Suprapubic skin (tissue), 4 donors: ENCODE measurements at regions not wholly inside any gene's neighbourhood (a gene's known extent, or its start where the extent isn't known, plus 50 kb on each side); places are given as distances from the start of the nearest gene placed in this dataset.
"Not testable (repeated sequence)": the region's sequence is repeated elsewhere in the genome, so short reads cannot be mapped to it uniquely, and the experiment has no call there.

Experiments
- DNase-seq, 2 donors: peaks; one replicate each; pipeline ENCODE4 v3.0.0-alpha.2; 2019; ENCODE audit warnings: low spot score in 2 of 2
- H3K27ac ChIP-seq: fragments of 200-600 bp; sonication (generic); one replicate; pipeline ENCODE4 v1.5.1; 2019
- H3K27me3 ChIP-seq: fragments of 200-600 bp; sonication (generic); one replicate; pipeline ENCODE4 v1.5.1; 2019
- H3K36me3 ChIP-seq: fragments of 200-600 bp; sonication (generic); one replicate; pipeline ENCODE4 v1.5.1; 2019
- H3K4me1 ChIP-seq: fragments of 200-600 bp; sonication (generic); one replicate; pipeline ENCODE4 v1.5.1; 2019
- H3K4me3 ChIP-seq: fragments of 200-600 bp; sonication (generic); one replicate; pipeline ENCODE4 v1.5.1; 2019; ENCODE audit warnings: mild to moderate bottlenecking
- H3K9me3 ChIP-seq: fragments of 200-600 bp; sonication (generic); one replicate; pipeline ENCODE4 v1.5.1; 2019
- CTCF ChIP-seq, 2 donors: fragments of 200-600 bp in 1 of 2; fragments of 450-650 bp in 1 of 2; sonication (generic) in 1 of 2; IDR thresholded peaks; one replicate each; pipeline ENCODE4 v1.5.1; 2016 to 2019; ENCODE audit warnings: antibody characterized with exemption in 2 of 2, mild to moderate bottlenecking in 1 of 2, moderate library complexity in 1 of 2
- EP300 ChIP-seq: sonication (generic); formaldehyde crosslinking; IDR thresholded peaks from one replicate; pipeline ENCODE4 v1.6.1; 2017; ENCODE audit warnings: antibody characterized with exemption
- POLR2A ChIP-seq, 2 donors: fragments of 450-650 bp; IDR thresholded peaks; one replicate each; pipeline ENCODE4 v1.6.1; 2017; ENCODE audit warnings: antibody characterized with exemption in 2 of 2, mild to moderate bottlenecking in 2 of 2, moderate library complexity in 2 of 2
- POLR2AphosphoS5 ChIP-seq, 3 donors: sonication (generic); formaldehyde crosslinking; IDR thresholded peaks; one replicate each; pipeline ENCODE4 v1.6.1; 2017; ENCODE audit warnings: antibody characterized with exemption in 3 of 3
- WGBS: methylation state at CpG from one replicate; pipeline ENCODE4 v1.1.5; 2018; 5-methylcytosine and 5-hydroxymethylcytosine counted together

- Histone ChIP-seq H3K27me3 (peaks cover 36% of the 10 kb centered on the region), H3K36me3 (no peaks in the 10 kb centered on the region), H3K4me1 (peaks cover 16% of the 10 kb centered on the region), H3K27ac (no peak overlapping the region), H3K4me3 (peak overlapping the region; percentile 24), H3K9me3 (no peaks in the 10 kb centered on the region)
- TF ChIP-seq POLR2A (IDR thresholded peaks at IDR 0.05) (no peak), CTCF (IDR thresholded peaks at IDR 0.05) (peak; percentile 62 to 84)
- WGBS = 8% methylated on average over 30 of the region's 52 CpGs
- DNase-seq = peak in 1 of 2 donors; percentile 82
Measured at GRCh38 chr5:1644810-1645571, 121.2 kb upstream of the LPCAT1 start.

GRCh38 chr5:1644393-1644809 is 120.6 kb upstream of the LPCAT1 start:
- not testable (repeated sequence) for DNase-seq, H3K27ac ChIP-seq, H3K9me3 ChIP-seq, H3K36me3 ChIP-seq, H3K4me3 ChIP-seq
- peaks cover 36% of the 10 kb centered on the region for H3K27me3 ChIP-seq
- peaks cover 16% of the 10 kb centered on the region for H3K4me1 ChIP-seq
- WGBS = 13% methylated on average over 15 of the region's 22 CpGs

- Histone ChIP-seq H3K27me3 (peaks cover 33% of the 10 kb centered on the region), H3K36me3 (no peaks in the 10 kb centered on the region), H3K4me1 (peaks cover 16% of the 10 kb centered on the region), H3K9me3 (no peaks in the 10 kb centered on the region), H3K27ac (no peak overlapping the region), H3K4me3 (no peak overlapping the region)
- 27% methylated on average over 14 of the region's 14 CpGs for WGBS
- no peak for TF ChIP-seq POLR2AphosphoS5 (IDR thresholded peaks at IDR 0.05)
- TF ChIP-seq EP300 = no peak
- TF ChIP-seq CTCF (IDR thresholded peaks at IDR 0.05) = no peak
- no peak for TF ChIP-seq POLR2A (IDR thresholded peaks at IDR 0.05)
- peak in 1 of 2 donors; percentile 49 for DNase-seq
Measured at GRCh38 chr5:1643651-1644392, 120.1 kb upstream of the LPCAT1 start.

- 78% methylated on average over 11 of the region's 11 CpGs for WGBS
- no peaks in the 10 kb centered on the region for H3K36me3 ChIP-seq
- DNase-seq = peak in 1 of 2 donors; percentile 52
- H3K9me3 ChIP-seq = no peaks in the 10 kb centered on the region
- H3K4me1 ChIP-seq = peaks cover 16% of the 10 kb centered on the region
- TF ChIP-seq POLR2A (IDR thresholded peaks at IDR 0.05) (no peak), POLR2AphosphoS5 (IDR thresholded peaks at IDR 0.05) (no peak), CTCF (IDR thresholded peaks at IDR 0.05) (no peak), EP300 (no peak)
- H3K27ac ChIP-seq = no peak overlapping the region
- peaks cover 27% of the 10 kb centered on the region for H3K27me3 ChIP-seq
- no peak overlapping the region for H3K4me3 ChIP-seq
Measured at GRCh38 chr5:1642621-1643061, 118.9 kb upstream of the LPCAT1 start.

GRCh38 chr5:1642221-1642620 is 118.5 kb upstream of the LPCAT1 start:
- H3K4me1 ChIP-seq = peaks cover 16% of the 10 kb centered on the region
- H3K9me3 ChIP-seq = no peaks in the 10 kb centered on the region
- WGBS = 82% methylated on average over 8 of the region's 8 CpGs

GRCh38 chr5:1641560-1642166 is 117.9 kb upstream of the LPCAT1 start:
- no peaks in the 10 kb centered on the region for H3K9me3 ChIP-seq
- WGBS = 4% methylated on average over 12 of the region's 12 CpGs
- H3K27ac ChIP-seq = no peak overlapping the region
- TF ChIP-seq CTCF (IDR thresholded peaks at IDR 0.05) (peak; percentile 80 to 93), POLR2A (IDR thresholded peaks at IDR 0.05) (no peak)
- H3K4me3 ChIP-seq = no peak overlapping the region
- no peaks in the 10 kb centered on the region for H3K36me3 ChIP-seq
- peaks cover 27% of the 10 kb centered on the region for H3K27me3 ChIP-seq
- peaks cover 16% of the 10 kb centered on the region for H3K4me1 ChIP-seq
- peak in 1 of 2 donors; percentile 84 for DNase-seq

More at GRCh38 chr5:1642221-1642620, 118.5 kb upstream of the LPCAT1 start:
- no peak for TF ChIP-seq EP300
- Histone ChIP-seq H3K27me3 (peaks cover 27% of the 10 kb centered on the region), H3K4me3 (no peak overlapping the region), H3K36me3 (no peaks in the 10 kb centered on the region), H3K27ac (no peak overlapping the region)
- no peak for DNase-seq
